ENCODE measurements at regions not wholly inside any gene's neighbourhood (a gene's known extent, or its start where the extent isn't known, plus 50 kb on each side); places are given as distances from the start of the nearest gene placed in this dataset.
"Not testable (repeated sequence)": the region's sequence is repeated elsewhere in the genome, so short reads cannot be mapped to it uniquely, and the experiment has no call there.

DNA sequence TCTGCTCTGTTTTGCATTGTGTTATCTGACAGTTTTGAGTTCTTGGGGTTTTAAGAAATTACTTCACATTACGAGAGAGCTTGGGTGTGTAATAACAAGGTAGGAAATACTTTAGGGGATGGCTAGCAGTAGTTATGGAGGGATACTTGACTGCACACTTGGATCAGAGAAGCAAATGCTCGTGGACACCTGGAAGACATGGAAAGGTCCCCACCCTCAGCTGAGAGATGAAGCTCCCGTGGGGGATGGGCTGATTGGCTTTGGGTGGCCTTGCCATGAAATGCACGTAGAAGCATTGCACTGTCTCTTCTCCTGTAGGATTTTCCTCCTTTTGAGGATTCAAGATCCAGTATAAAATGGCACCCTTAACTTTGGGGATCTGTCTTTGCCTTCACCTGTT lies 61.5 kb upstream of the UNC93A start:
- DNase-seq (ENCODE audit: low spot score), result no peak

DNA sequence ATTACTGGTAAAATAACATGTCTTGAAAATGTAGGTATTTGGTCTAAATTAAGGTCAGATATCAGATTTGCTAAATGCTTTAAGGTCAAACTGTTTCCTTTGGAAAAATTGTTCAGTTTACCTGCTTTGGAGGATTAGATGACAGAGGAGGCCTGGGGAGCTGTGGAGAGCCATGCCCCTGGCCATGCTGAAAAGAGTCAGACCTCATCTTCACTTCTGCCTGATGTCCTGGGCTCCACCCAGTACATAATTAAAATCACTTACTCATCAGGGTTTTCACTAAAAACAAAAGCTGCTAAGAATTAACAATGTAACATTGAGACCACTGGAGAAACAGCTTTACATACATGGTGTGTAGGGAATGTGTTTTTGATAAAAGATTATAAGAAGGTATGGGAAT lies 60.8 kb upstream of the UNC93A start:
- no peak for DNase-seq (ENCODE audit: low spot score)

- peak; percentile 23 for DNase-seq (ENCODE audit: low spot score)
Measured at GRCh38 chr6:167232356-167232755, 58.8 kb upstream of the UNC93A start.

GRCh38 chr6:167233490-167233889 lies 57.6 kb upstream of the UNC93A start:
- DNase-seq (ENCODE audit: low spot score), result no peak

- DNase-seq (ENCODE audit: low spot score), result not testable (repeated sequence)
Measured at GRCh38 chr6:167234576-167234975, 56.5 kb upstream of the UNC93A start.

GRCh38 chr6:167235005-167235404 lies 56.1 kb upstream of the UNC93A start:
- no peak for DNase-seq (ENCODE audit: low spot score)

DNA sequence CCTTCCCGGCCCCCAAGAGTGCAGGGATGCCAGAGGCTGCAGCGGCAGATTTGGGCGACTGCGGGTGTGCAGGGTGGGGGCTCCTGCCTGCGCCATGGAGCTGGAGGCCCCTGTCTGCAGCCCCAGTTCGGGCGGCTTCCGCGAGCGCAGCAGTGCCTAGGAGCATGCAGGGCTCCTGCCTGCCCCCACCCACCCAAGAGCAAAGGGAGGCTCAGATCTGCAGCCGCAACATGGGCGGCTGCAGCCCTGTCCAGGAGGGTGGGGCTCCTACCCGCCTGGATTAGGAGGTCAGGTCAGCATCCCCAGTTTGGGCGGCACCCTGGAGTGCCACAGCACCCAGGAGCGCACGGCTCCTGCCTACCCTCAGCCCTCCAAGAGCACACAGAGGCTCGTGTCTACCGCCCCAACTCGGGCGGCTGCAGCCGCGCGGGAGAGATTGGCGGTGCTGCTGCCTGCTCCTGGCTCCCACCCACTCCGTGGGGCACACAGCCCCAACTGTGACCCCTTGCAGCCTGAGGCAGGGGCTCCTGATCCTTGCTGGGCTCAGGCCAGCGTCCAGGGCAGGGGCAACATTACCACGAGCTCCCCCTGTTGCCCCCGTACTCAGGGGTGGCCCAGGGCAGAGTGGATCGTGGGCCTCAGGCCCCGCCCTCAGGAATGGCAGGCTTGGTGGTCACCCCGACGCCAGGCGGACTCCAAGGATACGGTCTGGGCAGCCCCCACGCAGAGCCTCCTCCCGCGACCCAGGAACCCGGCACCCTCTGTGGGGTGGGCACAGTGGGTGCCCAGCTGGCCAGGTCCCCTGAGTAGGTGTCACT lies 55.5 kb upstream of the UNC93A start:
- no peak for DNase-seq (ENCODE audit: low spot score)

- DNase-seq (ENCODE audit: low spot score), result no peak
Measured at GRCh38 chr6:167236239-167236571, 54.9 kb upstream of the UNC93A start.

- no peak for DNase-seq (ENCODE audit: low spot score)
Measured at GRCh38 chr6:167237438-167238145, 53.5 kb upstream of the UNC93A start.

GRCh38 chr6:167238146-167238693 lies 52.9 kb upstream of the UNC93A start:
- no peak for DNase-seq (ENCODE audit: low spot score)

- no peak for DNase-seq (ENCODE audit: low spot score)
Measured at GRCh38 chr6:167238694-167239467, 52.2 kb upstream of the UNC93A start.

DNA sequence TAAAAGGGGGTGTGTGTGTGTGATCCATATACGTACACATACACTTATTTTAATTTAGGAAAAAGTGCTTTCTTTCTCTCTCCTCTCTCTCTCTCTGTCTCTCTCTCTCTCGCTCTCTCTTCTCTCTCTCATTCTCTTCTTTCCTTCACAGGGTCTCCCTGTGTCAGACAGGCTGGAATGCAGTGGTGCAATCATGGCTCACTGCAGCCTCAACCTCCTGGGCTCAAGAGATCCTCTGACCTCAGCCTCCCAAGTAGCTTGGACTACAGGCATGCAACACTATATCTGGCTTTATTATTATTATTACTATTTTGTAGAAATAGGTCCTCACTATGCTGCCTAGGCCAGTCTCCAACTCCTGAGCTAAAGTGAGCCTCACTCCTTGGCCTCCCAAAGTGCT lies 51.6 kb upstream of the UNC93A start:
- not testable (repeated sequence) for DNase-seq (ENCODE audit: low spot score)

DNA sequence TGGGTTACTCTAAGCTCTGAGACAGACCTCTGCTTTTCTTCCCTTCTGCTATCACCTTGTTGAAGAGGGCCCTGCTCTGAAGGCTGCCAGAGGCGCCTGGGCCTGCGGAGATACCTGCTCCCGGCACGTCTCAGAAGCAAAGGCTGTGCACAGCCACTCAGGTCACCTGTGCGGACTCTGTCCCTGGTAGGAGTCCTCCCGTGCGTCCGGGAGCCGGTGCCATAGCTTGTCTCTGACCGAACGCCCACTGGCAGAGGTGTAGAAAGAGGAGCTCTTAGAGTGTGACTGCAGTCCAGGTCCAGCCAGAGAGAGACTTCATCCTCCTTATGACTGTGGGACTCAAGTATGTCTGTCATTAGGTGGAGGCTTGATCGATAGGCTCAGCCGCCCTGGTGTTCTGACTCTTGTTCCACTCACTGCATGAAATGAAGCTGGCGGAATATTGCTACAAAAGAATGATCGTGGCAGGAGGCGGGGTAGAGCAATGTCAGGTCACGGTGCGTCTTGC lies 51.0 kb upstream of the UNC93A start:
- DNase-seq (ENCODE audit: low spot score), result no peak
